Stimulated activated CD4-positive, alpha-beta T cell treated with anti-CD3 and anti-CD28 coated beads, Interleukin-4, amount 100 ng/mL, for 4 hours (primary cell): ENCODE measurements at regions not wholly inside any gene's neighbourhood (a gene's known extent, or its start where the extent isn't known, plus 50 kb on each side); places are given as distances from the start of the nearest gene placed in this dataset.

ENCODE experiments used
- DNase-seq, 2 experiments: peaks; one replicate each; pipeline ENCODE4 v3.0.0-alpha.2; 2020

GRCh38 chr5:68408345-68408871 is 192.9 kb downstream of the PIK3R1 start:
- DNase-seq, result no peak

GRCh38 chr5:68409259-68409658 is 193.7 kb downstream of the PIK3R1 start:
- no peak for DNase-seq

- no peak for DNase-seq
Observed at GRCh38 chr5:68411161-68411560, 195.6 kb downstream of the PIK3R1 start.

- no peak for DNase-seq
Observed at GRCh38 chr5:68415177-68416085, 199.9 kb downstream of the PIK3R1 start.

GRCh38 chr5:68416714-68417113 is 201.2 kb downstream of the PIK3R1 start:
- no peak for DNase-seq

GRCh38 chr5:68418201-68418600 is 202.6 kb downstream of the PIK3R1 start:
- no peak for DNase-seq

GRCh38 chr5:68418680-68419079 is 203.1 kb downstream of the PIK3R1 start:
- DNase-seq, result no peak

GRCh38 chr5:68419081-68419636 is 203.6 kb downstream of the PIK3R1 start:
- no peak for DNase-seq

- DNase-seq, result no peak
Observed at GRCh38 chr5:68419637-68420452, 204.3 kb downstream of the PIK3R1 start.

- no peak for DNase-seq
Observed at GRCh38 chr5:68420476-68421344, 205.2 kb downstream of the PIK3R1 start.

GRCh38 chr5:68421485-68422220 is 206.1 kb downstream of the PIK3R1 start:
- DNase-seq, result no peak

GRCh38 chr5:68423154-68423811 is 207.7 kb downstream of the PIK3R1 start:
- DNase-seq, result no peak

GRCh38 chr5:68424799-68425537 is 209.4 kb downstream of the PIK3R1 start:
- DNase-seq, result peak in 1 of 2 experiments; percentile 43

GRCh38 chr5:68426586-68426985 is 211.0 kb downstream of the PIK3R1 start:
- DNase-seq, result no peak

GRCh38 chr5:68428231-68428811 is 212.8 kb downstream of the PIK3R1 start:
- DNase-seq, result no peak

GRCh38 chr5:68429510-68429909 is 214.0 kb downstream of the PIK3R1 start:
- DNase-seq, result no peak

GRCh38 chr5:68430279-68430678 is 214.7 kb downstream of the PIK3R1 start:
- DNase-seq, result no peak

GRCh38 chr5:68431186-68431585 is 215.6 kb downstream of the PIK3R1 start:
- no peak for DNase-seq

- DNase-seq, result no peak
Observed at GRCh38 chr5:68431601-68432337, 216.2 kb downstream of the PIK3R1 start.
